ENCODE measurements at regions not wholly inside any gene's neighbourhood (a gene's known extent, or its start where the extent isn't known, plus 50 kb on each side); places are given as distances from the start of the nearest gene placed in this dataset.

- WGBS, 5 donors, result 93 to 100% (median 97%) methylated on average over 1 of the region's 1 CpG
- peaks cover 0 to 31% (median 6%) of the 10 kb centered on the region in 8 donors for H3K9me3 ChIP-seq
- H3K36me3 ChIP-seq, result no peaks in the 10 kb centered on the region
- peaks cover 0 to 9% (median 0%) of the 10 kb centered on the region in 6 donors for H3K4me1 ChIP-seq
- no peak overlapping the region for H3K4me3 ChIP-seq
- no peaks in the 10 kb centered on the region for H3K27me3 ChIP-seq (replicated peaks in 1 of 7)
- intact Hi-C loops (cut with DNase I; ENCODE audit: low total_unique reads), result no loop called here
- no peak overlapping the region for H3K27ac ChIP-seq
- TF ChIP-seq POLR2A (IDR thresholded peaks at IDR 0.05) (no peak), CTCF (IDR thresholded peaks at IDR 0.05 in 8 of 11, conservative IDR thresholded peaks at IDR 0.05 in 3 of 11) (no peak), POLR2AphosphoS5 (IDR thresholded peaks at IDR 0.05) (no peak)
- no peak for DNase-seq
These were observed 445.3 kb upstream of the KCNMB2 start for GRCh38 chr3:178090899-178091298.

- H3K36me3 ChIP-seq, result no peaks in the 10 kb centered on the region
- intact Hi-C loops (cut with DNase I; ENCODE audit: low total_unique reads), result no loop called here
- no peak overlapping the region for H3K4me3 ChIP-seq
- TF ChIP-seq POLR2A (IDR thresholded peaks at IDR 0.05) (no peak), POLR2AphosphoS5 (IDR thresholded peaks at IDR 0.05) (no peak), CTCF (IDR thresholded peaks at IDR 0.05 in 8 of 11, conservative IDR thresholded peaks at IDR 0.05 in 3 of 11) (no peak)
- H3K9me3 ChIP-seq, result peaks cover 0 to 31% (median 6%) of the 10 kb centered on the region in 8 donors
- DNase-seq, result no peak
- H3K27ac ChIP-seq, result no peak overlapping the region
- no peaks in the 10 kb centered on the region for H3K4me1 ChIP-seq
- WGBS, 5 donors, result 86 to 100% (median 92%) methylated on average over 2 of the region's 2 CpGs
- no peaks in the 10 kb centered on the region for H3K27me3 ChIP-seq (replicated peaks in 1 of 7)
These were observed 440.7 kb upstream of the KCNMB2 start for GRCh38 chr3:178095522-178095921.

DNA sequence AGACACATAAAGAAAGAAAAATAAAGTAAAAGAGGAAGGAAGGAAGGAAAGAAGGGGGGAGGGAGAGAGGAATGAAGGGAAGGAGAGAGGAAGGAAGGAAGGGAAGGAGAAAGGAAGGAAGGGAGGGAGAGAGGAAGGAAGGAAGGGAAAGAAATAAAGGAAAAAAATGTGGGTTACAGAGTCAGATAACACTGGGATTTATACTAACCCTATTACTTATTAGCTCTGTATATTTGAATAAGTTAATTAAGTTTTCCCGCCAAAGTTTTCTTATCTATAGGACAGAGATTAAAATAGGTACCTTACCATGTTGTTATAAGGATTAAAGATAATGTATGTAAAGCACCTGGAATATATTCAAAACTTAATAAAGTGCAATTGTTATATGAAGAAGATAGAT lies 439.3 kb upstream of the KCNMB2 start:
- H3K27me3 ChIP-seq (replicated peaks in 1 of 7), result no peaks in the 10 kb centered on the region
- no peak for DNase-seq
- intact Hi-C loops (cut with DNase I; ENCODE audit: low total_unique reads), result no loop called here

GRCh38 chr3:178097576-178097975 lies 438.7 kb upstream of the KCNMB2 start:
- Histone ChIP-seq H3K4me1 (no peaks in the 10 kb centered on the region), H3K27me3 (replicated peaks in 1 of 7) (no peaks in the 10 kb centered on the region), H3K9me3 (peaks cover 0 to 21% (median 2%) of the 10 kb centered on the region in 8 donors), H3K36me3 (no peaks in the 10 kb centered on the region), H3K4me3 (no peak overlapping the region), H3K27ac (peak overlapping the region in 1 of 8 donors; percentile 21)
- no peak for TF ChIP-seq POLR2A (IDR thresholded peaks at IDR 0.05)
- peak in 1 of 3 donors; percentile 59 for TF ChIP-seq POLR2AphosphoS5 (IDR thresholded peaks at IDR 0.05)
- no peak for TF ChIP-seq CTCF (IDR thresholded peaks at IDR 0.05 in 8 of 11, conservative IDR thresholded peaks at IDR 0.05 in 3 of 11)
- DNase-seq, result no peak
- 33 to 70% (median 50%) methylated on average over 1 of the region's 1 CpG for WGBS, 5 donors
- intact Hi-C loops (cut with DNase I; ENCODE audit: low total_unique reads), result no loop called here

More for the DNA sequence above, 439.3 kb upstream of the KCNMB2 start:
- WGBS, 5 donors, result 97 to 100% (median 98%) methylated on average over 1 of the region's 1 CpG
- peaks cover 0 to 27% (median 5%) of the 10 kb centered on the region in 8 donors for H3K9me3 ChIP-seq
- no peak overlapping the region for H3K4me3 ChIP-seq
- H3K4me1 ChIP-seq, result no peaks in the 10 kb centered on the region
- H3K36me3 ChIP-seq, result no peaks in the 10 kb centered on the region
- TF ChIP-seq POLR2A (IDR thresholded peaks at IDR 0.05) (no peak), CTCF (IDR thresholded peaks at IDR 0.05 in 8 of 11, conservative IDR thresholded peaks at IDR 0.05 in 3 of 11) (no peak), POLR2AphosphoS5 (IDR thresholded peaks at IDR 0.05) (no peak)
- H3K27ac ChIP-seq, result peak overlapping the region in 1 of 8 donors; percentile 21

Data from spleen (tissue), 11 donors.